DMS153 (cell line): ENCODE measurements at regions not wholly inside any gene's neighbourhood (a gene's known extent, or its start where the extent isn't known, plus 50 kb on each side); places are given as distances from the start of the nearest gene placed in this dataset.

Experiments used
- DNase-seq: peaks from one replicate; lab custom pipeline; 2025; lab: John Stamatoyannopoulos, UW

DNA sequence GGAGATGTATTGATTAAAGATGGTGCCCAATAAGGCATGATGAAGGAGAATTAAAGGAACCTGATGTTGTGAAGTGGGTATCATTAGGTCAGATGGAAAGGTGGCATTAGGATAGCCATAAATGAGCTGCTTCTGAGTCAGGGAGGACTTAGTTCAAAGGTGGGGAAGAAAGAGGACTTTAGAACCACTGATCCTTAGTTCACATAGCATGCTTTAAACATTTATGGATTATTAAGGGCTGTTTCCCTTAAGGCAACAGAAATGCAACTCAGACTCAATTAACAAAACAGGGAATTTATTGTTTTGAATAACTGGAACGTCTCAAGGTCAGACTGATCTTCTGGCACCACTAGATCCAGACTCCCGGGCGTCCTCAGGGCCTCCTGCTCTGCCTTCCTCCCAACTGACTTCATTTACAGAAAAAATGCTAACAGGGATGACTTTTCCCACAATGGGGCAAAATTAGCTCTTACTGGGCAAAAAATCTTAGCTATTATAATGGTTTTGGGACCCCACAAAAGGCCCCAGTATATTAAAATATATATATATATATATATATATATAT is 1526.0 kb downstream of the TBC1D22A start:
- DNase-seq: no peak

- DNase-seq: no peak
Observed at GRCh38 chr22:48287031-48287430, 1524.6 kb downstream of the TBC1D22A start.

GRCh38 chr22:48284671-48285070 is 1522.2 kb downstream of the TBC1D22A start:
- DNase-seq: no peak

- no peak for DNase-seq
Observed at GRCh38 chr22:48282804-48283203, 1520.4 kb downstream of the TBC1D22A start.

DNA sequence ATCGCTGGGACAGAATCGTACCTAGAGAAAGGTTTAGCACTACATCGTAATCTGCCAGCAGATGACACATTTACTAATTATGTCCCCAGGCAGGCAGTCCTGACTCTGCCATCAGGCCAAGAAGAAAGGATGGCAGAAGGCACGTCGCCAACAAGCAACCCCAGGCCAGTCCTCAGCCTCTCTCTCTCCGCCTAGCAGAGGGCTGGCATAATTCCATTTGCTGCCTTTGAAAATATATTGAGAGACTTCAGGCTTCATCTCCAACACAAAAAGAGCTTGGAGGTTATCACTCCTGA is 1517.0 kb downstream of the TBC1D22A start:
- DNase-seq: no peak

GRCh38 chr22:48278620-48279460 is 1516.4 kb downstream of the TBC1D22A start:
- no peak for DNase-seq

DNA sequence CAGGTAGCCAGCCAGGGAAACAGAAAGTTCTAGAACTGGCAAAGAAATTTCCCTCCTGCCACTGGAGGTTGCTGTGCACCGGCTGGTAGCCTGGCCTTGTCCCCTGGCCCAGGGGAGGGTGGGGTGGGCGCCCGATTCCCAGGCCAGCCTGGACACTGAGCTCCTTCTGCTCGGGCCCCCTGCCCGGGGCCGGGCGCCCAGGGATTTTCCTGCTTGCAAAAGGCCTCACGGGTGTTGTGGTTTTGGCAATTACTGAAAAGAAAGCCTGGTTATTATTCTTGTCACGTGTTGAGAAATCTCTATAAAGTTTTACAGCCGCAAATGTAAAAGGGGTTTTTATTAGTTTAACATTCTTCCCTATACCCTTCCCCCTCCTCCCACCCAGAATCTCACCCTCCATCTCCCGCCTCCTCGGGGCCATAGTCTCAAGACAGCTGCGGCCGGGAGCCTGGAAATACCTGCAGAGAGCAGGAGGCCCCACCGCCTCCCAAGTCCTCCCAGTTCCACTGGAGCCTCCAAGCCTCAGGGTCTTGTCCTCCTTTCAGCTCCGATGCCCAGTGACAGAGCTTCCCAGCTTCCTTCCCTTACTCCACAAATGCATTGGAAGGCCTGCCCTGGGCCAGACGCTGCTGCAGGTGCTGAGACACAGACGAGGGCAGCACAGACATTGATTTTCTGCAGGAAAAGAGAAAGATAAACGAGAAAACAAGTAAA is 1515.6 kb downstream of the TBC1D22A start:
- no peak for DNase-seq

DNA sequence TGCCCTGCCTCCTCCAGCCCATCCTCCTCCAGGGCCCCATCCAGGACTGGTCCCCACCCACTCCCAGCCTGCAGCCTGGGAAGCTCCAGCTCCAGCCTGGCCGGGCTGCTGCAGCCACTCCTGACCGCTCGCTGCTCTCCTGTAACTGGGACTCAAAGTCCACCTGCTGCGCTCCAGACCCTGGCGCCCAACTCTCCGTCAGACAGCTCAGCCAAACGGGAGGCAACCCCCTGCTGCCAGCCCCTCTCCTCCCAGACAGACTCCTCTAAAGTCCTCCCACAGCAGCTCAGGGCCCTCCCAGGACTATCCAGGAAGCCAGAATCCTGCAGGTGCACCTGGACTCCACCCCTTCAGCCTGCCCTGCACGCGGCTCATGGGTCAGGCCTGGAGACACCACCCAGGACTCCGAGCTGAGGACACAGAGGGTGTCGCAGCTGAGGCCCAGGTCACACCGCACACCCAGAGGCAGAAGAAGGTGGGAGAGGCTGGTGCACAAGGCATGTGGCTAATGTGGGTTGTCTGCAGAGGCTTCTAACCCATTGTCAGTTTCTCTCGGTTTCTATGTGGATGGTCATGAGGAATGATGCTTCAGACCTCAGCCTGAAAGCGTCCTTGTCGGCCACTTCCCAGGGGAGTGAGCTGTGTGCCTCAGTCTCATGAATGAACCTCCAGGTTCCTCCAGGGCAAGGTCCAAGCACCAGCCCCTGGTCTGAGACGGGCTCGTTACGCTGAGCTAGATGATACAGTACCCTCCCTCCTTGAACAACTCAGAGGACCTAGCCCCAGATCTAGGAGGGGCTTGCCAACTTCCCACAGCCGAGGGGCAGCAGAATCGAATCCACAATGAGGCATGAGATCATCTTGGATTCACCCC is 1514.8 kb downstream of the TBC1D22A start:
- DNase-seq: no peak

DNA sequence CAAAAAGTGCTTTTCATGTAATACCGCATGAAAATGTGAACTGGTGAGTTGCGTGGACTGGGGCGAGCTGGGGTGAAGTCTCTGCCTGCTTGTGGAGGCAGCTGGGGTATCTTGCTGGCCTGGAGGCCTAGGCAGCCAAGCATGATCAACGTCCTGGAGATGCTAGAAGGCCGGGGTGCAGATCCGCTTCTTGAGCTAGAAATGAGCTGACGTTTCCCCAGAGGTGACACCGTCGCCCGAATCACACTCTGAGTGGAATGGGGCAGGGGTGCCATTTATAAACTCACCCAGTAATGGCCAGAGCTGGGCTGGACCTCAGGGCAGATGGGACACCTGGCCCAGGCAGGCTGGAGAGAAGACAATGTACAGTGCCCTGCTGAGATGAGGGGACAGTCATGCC is 1513.0 kb downstream of the TBC1D22A start:
- DNase-seq: no peak

DNA sequence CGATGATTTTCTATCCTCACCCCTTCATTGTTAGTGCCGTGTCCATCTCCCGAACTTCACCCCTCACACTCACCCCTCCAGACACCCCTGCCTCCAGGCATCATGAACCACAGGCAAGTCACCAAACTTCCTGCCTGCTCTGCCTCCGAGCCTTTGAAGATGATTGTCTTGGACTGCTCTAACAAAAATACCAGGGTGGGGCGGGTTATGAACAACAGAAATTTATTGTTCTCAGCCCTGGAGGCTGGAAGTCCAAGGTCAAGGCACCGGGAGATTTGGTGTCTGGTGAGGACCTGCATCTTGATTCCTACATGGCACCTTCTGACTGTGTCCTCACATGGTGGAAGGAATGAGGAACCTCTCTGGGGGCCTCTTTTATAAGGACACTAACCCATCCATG is 1508.3 kb downstream of the TBC1D22A start:
- no peak for DNase-seq

GRCh38 chr22:48268771-48269552 is 1506.5 kb downstream of the TBC1D22A start:
- DNase-seq: no peak

GRCh38 chr22:48268293-48268692 is 1505.8 kb downstream of the TBC1D22A start:
- no peak for DNase-seq

DNA sequence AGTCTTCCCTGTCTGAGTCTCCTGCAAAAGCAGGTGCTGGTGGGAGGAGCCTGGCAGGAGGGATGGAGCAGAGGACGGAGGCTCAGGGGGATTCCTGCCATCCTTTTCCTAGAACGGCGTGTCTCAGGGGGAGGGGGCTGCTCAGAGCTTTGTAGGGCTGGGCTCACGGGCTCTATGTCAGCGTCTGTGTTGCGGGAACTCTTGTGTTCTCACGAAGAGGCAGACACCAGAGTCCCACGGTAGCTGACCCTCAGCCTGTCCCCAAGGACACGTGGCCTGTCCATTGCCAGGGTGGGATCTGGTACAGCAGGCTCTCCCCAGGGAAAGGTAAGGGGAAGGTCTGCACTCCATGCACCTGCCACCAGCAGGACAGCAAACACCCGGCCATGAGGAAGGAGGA is 1505.2 kb downstream of the TBC1D22A start:
- DNase-seq: no peak

GRCh38 chr22:48265000-48265625 is 1502.7 kb downstream of the TBC1D22A start:
- no peak for DNase-seq

- DNase-seq: no peak
Observed at GRCh38 chr22:48264586-48264985, 1502.1 kb downstream of the TBC1D22A start.

GRCh38 chr22:48263791-48264351 is 1501.4 kb downstream of the TBC1D22A start:
- DNase-seq: no peak

- DNase-seq: no peak
Observed at GRCh38 chr22:48263431-48263765, 1500.9 kb downstream of the TBC1D22A start.

DNA sequence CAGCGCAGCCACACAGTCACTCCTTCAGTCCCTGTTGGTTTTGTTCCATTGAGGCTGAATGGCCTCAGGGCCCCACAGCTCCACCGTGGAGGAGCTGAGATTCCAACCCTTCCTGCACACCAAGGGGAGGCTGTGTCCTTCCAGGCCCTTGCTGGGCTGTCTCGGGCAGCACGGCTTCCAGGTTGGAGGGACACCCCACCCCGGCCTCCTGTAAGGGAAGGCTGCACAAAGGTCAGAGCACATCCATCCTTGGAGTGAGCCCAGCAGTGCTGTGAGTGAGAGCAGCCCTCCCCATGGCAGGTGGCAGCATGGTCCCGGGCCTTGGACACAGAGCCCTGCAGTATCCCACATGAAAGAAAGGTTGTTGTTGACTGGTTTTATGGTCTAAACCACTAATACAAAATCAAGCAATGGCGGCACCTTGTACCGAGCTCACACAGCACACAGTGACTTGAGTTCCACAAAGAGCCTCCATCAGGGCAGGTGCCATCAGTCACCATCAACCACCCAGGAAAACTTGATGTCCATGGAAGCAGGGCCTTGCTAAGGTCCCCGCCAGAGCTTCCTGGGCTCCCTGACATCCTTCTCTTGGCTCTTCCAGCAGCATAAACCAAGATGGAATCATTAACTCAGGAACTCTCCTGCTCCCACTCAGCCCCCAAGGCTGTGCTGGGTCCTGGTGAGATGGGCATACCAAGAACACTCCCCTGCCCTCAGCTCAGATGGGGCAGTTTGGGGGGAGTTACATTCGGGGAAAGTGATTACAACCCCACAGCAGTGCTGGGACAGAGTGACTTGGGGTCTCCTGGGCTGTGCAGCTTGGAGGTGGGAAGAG is 1500.4 kb downstream of the TBC1D22A start:
- DNase-seq: no peak

- no peak for DNase-seq
Observed at GRCh38 chr22:48261706-48262105, 1499.3 kb downstream of the TBC1D22A start.

- DNase-seq: no peak
Observed at GRCh38 chr22:48261048-48261621, 1498.7 kb downstream of the TBC1D22A start.
